ENCODE measurements at regions not wholly inside any gene's neighbourhood (a gene's known extent, or its start where the extent isn't known, plus 50 kb on each side); places are given as distances from the start of the nearest gene placed in this dataset.
"Not testable (repeated sequence)": the region's sequence is repeated elsewhere in the genome, so short reads cannot be mapped to it uniquely, and the experiment has no call there.

DNA sequence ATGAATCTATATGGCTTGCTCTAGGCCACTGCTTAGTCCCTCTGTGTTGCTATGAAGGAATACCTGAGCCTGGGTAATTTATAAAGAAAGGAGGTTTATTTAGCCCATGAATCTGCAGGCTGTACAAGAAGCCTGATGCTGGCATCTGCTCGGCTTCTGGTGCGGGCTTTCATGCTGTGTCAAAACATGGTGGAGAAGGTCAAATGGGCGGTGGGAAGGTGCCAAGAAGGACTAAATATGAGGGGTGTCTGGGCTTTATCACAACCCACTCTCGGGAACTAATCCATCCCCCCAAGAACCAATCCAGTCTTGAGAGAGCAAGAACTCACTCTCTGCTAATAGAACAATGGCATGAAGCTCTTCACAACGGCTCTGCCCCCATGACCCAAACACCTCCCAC is 481.6 kb downstream of the EIPR1 start:
- Histone ChIP-seq H3K27me3 (ENCODE audit: insufficient read depth, low read depth) (peaks cover 65% of the 10 kb centered on the region), H3K4me1 (replicated peaks; ENCODE audit: insufficient read depth) (no peaks in the 10 kb centered on the region), H3K9me3 (ENCODE audit: insufficient read depth, low read depth) (no peaks in the 10 kb centered on the region), H3K4me2 (no peak overlapping the region), H3K9me2 (ENCODE audit: insufficient read depth) (no peaks in the 10 kb centered on the region), H3K79me2 (ENCODE audit: low read depth) (no peaks in the 10 kb centered on the region), H4K20me1 (ENCODE audit: insufficient read depth) (no peaks in the 10 kb centered on the region), H3K27ac (no peak overlapping the region), H2AFZ (no peak overlapping the region), H3K36me3 (ENCODE audit: low read depth) (no peaks in the 10 kb centered on the region), H3F3A (ENCODE audit: insufficient read depth, low read depth) (no peaks in the 10 kb centered on the region), H3K4me3 (no peak overlapping the region)
- intact Hi-C loops (cut with micrococcal nuclease; ENCODE audit: unreplicated experiment), result no loop called here
- POLR2A ChIA-PET (ENCODE audit: unreplicated experiment), result no interaction called here
- no peak for DNase-seq
- CTCF ChIA-PET, result no interaction called here
- BruUV-seq (replicated peaks), result no TSS peak
- TF ChIP-seq EZH2 (IDR thresholded peaks at IDR 0.05; ENCODE audit: low read depth), result no peak
- TF ChIP-seq CTCF (conservative IDR thresholded peaks at IDR 0.05), result no peak

- H2AFZ ChIP-seq; H3F3A ChIP-seq (ENCODE audit: insufficient read depth, low read depth); H3K9me2 ChIP-seq (ENCODE audit: insufficient read depth); POLR2A ChIA-PET (ENCODE audit: unreplicated experiment); BruUV-seq (replicated peaks); H3K27ac ChIP-seq; H3K9me3 ChIP-seq (ENCODE audit: insufficient read depth, low read depth); DNase-seq; CTCF ChIA-PET; H3K4me1 ChIP-seq (replicated peaks; ENCODE audit: insufficient read depth); H3K4me2 ChIP-seq; H4K20me1 ChIP-seq (ENCODE audit: insufficient read depth); H3K79me2 ChIP-seq (ENCODE audit: low read depth); H3K36me3 ChIP-seq (ENCODE audit: low read depth); intact Hi-C loops (cut with micrococcal nuclease; ENCODE audit: unreplicated experiment); H3K4me3 ChIP-seq: not testable (repeated sequence)
- H3K27me3 ChIP-seq (ENCODE audit: insufficient read depth, low read depth), result peaks cover 85% of the 10 kb centered on the region
These were observed 483.6 kb downstream of the EIPR1 start for GRCh38 chr2:2894011-2894410.

GRCh38 chr2:2892892-2893291 is 484.7 kb downstream of the EIPR1 start:
- no peak for DNase-seq
- Histone ChIP-seq H3K9me3 (ENCODE audit: insufficient read depth, low read depth) (no peaks in the 10 kb centered on the region), H3K27me3 (ENCODE audit: insufficient read depth, low read depth) (peaks cover 96% of the 10 kb centered on the region), H3K36me3 (ENCODE audit: low read depth) (no peaks in the 10 kb centered on the region), H3K4me2 (no peak overlapping the region), H3F3A (ENCODE audit: insufficient read depth, low read depth) (no peaks in the 10 kb centered on the region), H3K9me2 (ENCODE audit: insufficient read depth) (no peaks in the 10 kb centered on the region), H2AFZ (no peak overlapping the region), H3K4me1 (replicated peaks; ENCODE audit: insufficient read depth) (no peaks in the 10 kb centered on the region), H3K4me3 (no peak overlapping the region), H3K27ac (no peak overlapping the region), H3K79me2 (ENCODE audit: low read depth) (no peaks in the 10 kb centered on the region), H4K20me1 (ENCODE audit: insufficient read depth) (no peaks in the 10 kb centered on the region)
- intact Hi-C loops (cut with micrococcal nuclease; ENCODE audit: unreplicated experiment), result no loop called here
- ChIA-PET CTCF (no interaction called here), POLR2A (ENCODE audit: unreplicated experiment) (no interaction called here)
- BruUV-seq (replicated peaks), result no TSS peak
- TF ChIP-seq CTCF (conservative IDR thresholded peaks at IDR 0.05), result no peak
- TF ChIP-seq EZH2 (IDR thresholded peaks at IDR 0.05; ENCODE audit: low read depth), result no peak

DNA sequence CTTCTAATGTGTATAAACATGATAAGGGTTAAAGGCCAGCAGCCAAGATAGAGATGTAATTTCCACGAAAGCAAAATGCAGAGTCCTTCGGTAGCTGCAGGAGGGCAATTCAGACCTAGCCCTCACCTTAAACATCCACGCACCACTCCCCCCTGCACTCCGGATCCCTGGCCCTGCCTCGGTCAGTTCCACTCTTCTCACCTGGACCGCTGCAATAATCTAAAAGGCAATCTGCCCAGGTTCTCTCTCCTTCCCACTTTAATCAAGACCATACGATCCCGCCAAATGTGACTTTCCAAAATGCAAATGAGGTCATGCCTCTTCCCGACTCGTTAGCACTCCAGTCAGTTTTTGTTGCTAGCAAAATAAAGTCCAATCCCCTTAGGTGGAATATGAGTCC is 485.2 kb downstream of the EIPR1 start:
- no peaks in the 10 kb centered on the region for H3F3A ChIP-seq (ENCODE audit: insufficient read depth, low read depth)
- CTCF ChIA-PET, result no interaction called here
- H3K9me2 ChIP-seq (ENCODE audit: insufficient read depth), result no peaks in the 10 kb centered on the region
- DNase-seq, result no peak
- intact Hi-C loops (cut with micrococcal nuclease; ENCODE audit: unreplicated experiment), result no loop called here
- no peak overlapping the region for H3K4me3 ChIP-seq
- no TSS peak for BruUV-seq (replicated peaks)
- H4K20me1 ChIP-seq (ENCODE audit: insufficient read depth), result no peaks in the 10 kb centered on the region
- peaks cover 100% of the 10 kb centered on the region for H3K27me3 ChIP-seq (ENCODE audit: insufficient read depth, low read depth)
- TF ChIP-seq EZH2 (IDR thresholded peaks at IDR 0.05; ENCODE audit: low read depth) (no peak), CTCF (conservative IDR thresholded peaks at IDR 0.05) (no peak)
- no peak overlapping the region for H3K4me2 ChIP-seq
- H3K9me3 ChIP-seq (ENCODE audit: insufficient read depth, low read depth), result no peaks in the 10 kb centered on the region
- no peak overlapping the region for H2AFZ ChIP-seq
- H3K36me3 ChIP-seq (ENCODE audit: low read depth), result no peaks in the 10 kb centered on the region
- no peak overlapping the region for H3K27ac ChIP-seq
- POLR2A ChIA-PET (ENCODE audit: unreplicated experiment), result no interaction called here
- no peaks in the 10 kb centered on the region for H3K79me2 ChIP-seq (ENCODE audit: low read depth)
- H3K4me1 ChIP-seq (replicated peaks; ENCODE audit: insufficient read depth), result no peaks in the 10 kb centered on the region

Data from PC-9 (cell line).